ENCODE measurements at regions not wholly inside any gene's neighbourhood (a gene's known extent, or its start where the extent isn't known, plus 50 kb on each side); places are given as distances from the start of the nearest gene placed in this dataset.

DNA sequence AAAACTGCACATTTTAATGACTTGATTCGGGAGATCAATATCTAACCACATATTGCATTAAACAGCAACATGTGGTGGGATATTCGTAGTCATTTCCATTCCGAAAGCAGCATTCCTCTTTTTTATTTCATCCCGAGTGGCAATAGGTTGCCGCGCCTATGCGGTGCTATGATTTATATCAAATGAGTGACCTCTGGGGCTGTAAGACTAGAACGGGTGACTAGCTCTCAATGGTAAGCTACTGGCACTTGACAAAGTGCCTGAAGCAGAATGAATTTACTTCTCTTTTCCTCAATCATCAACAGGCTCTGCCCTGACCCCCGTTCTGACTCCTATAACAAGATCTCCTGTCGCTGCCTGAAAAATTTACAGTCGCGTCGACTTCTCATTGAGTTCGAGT, 162.3 kb downstream of the ZNF281 start:
- TF ChIP-seq EZH2 (IDR thresholded peaks at IDR 0.05; ENCODE audit: borderline replicate concordance, insufficient read depth, low read depth, low read length, poor library complexity, severe bottlenecking) = no peak
- TF ChIP-seq, protein P1, sequence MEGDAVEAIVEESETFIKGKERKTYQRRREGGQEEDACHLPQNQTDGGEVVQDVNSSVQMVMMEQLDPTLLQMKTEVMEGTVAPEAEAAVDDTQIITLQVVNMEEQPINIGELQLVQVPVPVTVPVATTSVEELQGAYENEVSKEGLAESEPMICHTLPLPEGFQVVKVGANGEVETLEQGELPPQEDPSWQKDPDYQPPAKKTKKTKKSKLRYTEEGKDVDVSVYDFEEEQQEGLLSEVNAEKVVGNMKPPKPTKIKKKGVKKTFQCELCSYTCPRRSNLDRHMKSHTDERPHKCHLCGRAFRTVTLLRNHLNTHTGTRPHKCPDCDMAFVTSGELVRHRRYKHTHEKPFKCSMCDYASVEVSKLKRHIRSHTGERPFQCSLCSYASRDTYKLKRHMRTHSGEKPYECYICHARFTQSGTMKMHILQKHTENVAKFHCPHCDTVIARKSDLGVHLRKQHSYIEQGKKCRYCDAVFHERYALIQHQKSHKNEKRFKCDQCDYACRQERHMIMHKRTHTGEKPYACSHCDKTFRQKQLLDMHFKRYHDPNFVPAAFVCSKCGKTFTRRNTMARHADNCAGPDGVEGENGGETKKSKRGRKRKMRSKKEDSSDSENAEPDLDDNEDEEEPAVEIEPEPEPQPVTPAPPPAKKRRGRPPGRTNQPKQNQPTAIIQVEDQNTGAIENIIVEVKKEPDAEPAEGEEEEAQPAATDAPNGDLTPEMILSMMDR (IDR thresholded peaks at IDR 0.05) = no peak
